Right lobe of liver (tissue), 4 donors: ENCODE measurements at regions not wholly inside any gene's neighbourhood (a gene's known extent, or its start where the extent isn't known, plus 50 kb on each side); places are given as distances from the start of the nearest gene placed in this dataset.

Experiments used
- POLR2A ChIP-seq: fragments of 450-650 bp; IDR thresholded peaks from one replicate; pipeline ENCODE4 v1.6.1; 2017; ENCODE audit warnings: antibody characterized with exemption, mild to moderate bottlenecking
- TF ChIP-seq, protein P1 (sequence below), 4 donors: fragments of 200-600 bp in 3 of 4; fragments of 450-650 bp in 1 of 4; IDR thresholded peaks; one replicate each; pipeline versions ENCODE4 v1.5.1 to v1.8.0; 2016 to 2022; ENCODE audit warnings: antibody characterized with exemption in 4 of 4, mild to moderate bottlenecking in 2 of 4
- donor health status: DM: no; HTN: no; CAD: no.
- donor health status: DM: no; HTN: no; CAD: no.
- donor health status: DM: no; HTN: yes; CAD: no.

DNA sequence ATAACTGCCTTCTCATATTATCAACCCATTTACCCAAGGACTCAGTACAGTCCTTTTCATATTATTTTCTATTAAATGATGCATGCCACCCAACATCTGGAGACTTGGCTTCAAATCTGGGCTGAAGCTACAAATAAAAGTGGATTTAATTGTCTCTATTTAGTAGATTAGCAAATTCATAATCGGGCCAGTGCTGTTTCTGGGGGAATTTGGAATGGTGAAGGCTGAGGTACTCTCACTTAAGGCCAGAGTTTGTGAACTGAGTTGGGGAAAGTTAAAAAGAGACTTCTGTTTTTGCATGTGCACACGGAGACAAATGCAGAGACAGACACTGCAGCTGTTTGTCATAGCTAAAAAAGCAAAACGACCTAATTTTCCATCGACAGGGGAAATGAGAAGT is 100.9 kb downstream of the PFDN4 start:
- TF ChIP-seq, protein P1, sequence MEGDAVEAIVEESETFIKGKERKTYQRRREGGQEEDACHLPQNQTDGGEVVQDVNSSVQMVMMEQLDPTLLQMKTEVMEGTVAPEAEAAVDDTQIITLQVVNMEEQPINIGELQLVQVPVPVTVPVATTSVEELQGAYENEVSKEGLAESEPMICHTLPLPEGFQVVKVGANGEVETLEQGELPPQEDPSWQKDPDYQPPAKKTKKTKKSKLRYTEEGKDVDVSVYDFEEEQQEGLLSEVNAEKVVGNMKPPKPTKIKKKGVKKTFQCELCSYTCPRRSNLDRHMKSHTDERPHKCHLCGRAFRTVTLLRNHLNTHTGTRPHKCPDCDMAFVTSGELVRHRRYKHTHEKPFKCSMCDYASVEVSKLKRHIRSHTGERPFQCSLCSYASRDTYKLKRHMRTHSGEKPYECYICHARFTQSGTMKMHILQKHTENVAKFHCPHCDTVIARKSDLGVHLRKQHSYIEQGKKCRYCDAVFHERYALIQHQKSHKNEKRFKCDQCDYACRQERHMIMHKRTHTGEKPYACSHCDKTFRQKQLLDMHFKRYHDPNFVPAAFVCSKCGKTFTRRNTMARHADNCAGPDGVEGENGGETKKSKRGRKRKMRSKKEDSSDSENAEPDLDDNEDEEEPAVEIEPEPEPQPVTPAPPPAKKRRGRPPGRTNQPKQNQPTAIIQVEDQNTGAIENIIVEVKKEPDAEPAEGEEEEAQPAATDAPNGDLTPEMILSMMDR (IDR thresholded peaks at IDR 0.05): no peak
- TF ChIP-seq POLR2A: no peak
